ENCODE measurements at regions not wholly inside any gene's neighbourhood (a gene's known extent, or its start where the extent isn't known, plus 50 kb on each side); places are given as distances from the start of the nearest gene placed in this dataset.

DNA sequence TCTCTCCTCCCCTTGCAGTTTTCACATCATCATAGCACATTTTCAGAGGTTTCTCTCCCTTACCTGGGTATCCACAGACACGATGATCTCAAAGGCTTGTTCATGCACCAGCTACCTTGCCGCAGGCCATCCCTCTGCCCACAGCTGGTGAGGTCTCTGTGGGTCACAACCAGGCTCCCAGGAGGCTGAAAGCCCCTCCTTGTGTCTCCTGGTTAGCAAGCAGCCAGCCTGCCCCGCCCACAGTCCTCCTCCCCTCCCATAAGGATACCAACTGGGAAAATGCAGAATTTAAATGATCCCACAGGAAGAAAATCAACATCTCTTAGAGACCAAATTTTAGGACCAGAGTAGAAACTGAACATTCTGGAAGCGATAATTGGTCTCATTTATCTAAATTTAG lies 213.5 kb upstream of the PPP2R3A start:
- Histone ChIP-seq H2AFZ (ENCODE audit: insufficient read depth, low read depth, low read length, poor library complexity, severe bottlenecking) (no peak overlapping the region), H3K4me3 (replicated peaks in 1 of 3; ENCODE audit: low read depth in 2 of 3, low read length in 3 of 3) (no peak overlapping the region), H3K4me1 (ENCODE audit: control insufficient read depth in 1 of 2, insufficient read depth in 2 of 2, low read length in 2 of 2) (no peaks in the 10 kb centered on the region), H3K9me3 (replicated peaks in 1 of 2; ENCODE audit: control insufficient read depth in 1 of 2, insufficient read depth in 1 of 2, low read length in 2 of 2) (peaks cover 3 to 10% of the 10 kb centered on the region in 2 donors), H4K20me1 (ENCODE audit: insufficient read depth, low read length) (no peaks in the 10 kb centered on the region), H3K4me2 (replicated peaks; ENCODE audit: extremely low read depth, low read length, poor library complexity, severe bottlenecking) (no peak overlapping the region), H3K9ac (ENCODE audit: insufficient read depth, low read length, poor library complexity, severe bottlenecking) (no peak overlapping the region), H3K36me3 (replicated peaks in 1 of 2; ENCODE audit: control insufficient read depth in 1 of 2, insufficient read depth in 2 of 2, low read length in 2 of 2) (no peaks in the 10 kb centered on the region), H3K27me3 (ENCODE audit: control insufficient read depth in 2 of 2, insufficient read depth in 2 of 2, low read length in 2 of 2) (no peaks in the 10 kb centered on the region), H3K79me2 (ENCODE audit: insufficient read depth, low read length) (no peaks in the 10 kb centered on the region), H3K27ac (ENCODE audit: low read depth in 1 of 2, low read length in 2 of 2) (no peak overlapping the region)
- H3K36me3 Mint-ChIP-seq = no peaks in the 10 kb centered on the region
- intact Hi-C loops (cut with micrococcal nuclease) = no loop called here
- H3K4me3 Mint-ChIP-seq = peak overlapping the region in 1 of 2 donors; percentile 44
- no peak for DNase-seq
- H3K27ac Mint-ChIP-seq = no peak overlapping the region
- TF ChIP-seq, protein P1, sequence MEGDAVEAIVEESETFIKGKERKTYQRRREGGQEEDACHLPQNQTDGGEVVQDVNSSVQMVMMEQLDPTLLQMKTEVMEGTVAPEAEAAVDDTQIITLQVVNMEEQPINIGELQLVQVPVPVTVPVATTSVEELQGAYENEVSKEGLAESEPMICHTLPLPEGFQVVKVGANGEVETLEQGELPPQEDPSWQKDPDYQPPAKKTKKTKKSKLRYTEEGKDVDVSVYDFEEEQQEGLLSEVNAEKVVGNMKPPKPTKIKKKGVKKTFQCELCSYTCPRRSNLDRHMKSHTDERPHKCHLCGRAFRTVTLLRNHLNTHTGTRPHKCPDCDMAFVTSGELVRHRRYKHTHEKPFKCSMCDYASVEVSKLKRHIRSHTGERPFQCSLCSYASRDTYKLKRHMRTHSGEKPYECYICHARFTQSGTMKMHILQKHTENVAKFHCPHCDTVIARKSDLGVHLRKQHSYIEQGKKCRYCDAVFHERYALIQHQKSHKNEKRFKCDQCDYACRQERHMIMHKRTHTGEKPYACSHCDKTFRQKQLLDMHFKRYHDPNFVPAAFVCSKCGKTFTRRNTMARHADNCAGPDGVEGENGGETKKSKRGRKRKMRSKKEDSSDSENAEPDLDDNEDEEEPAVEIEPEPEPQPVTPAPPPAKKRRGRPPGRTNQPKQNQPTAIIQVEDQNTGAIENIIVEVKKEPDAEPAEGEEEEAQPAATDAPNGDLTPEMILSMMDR (IDR thresholded peaks at IDR 0.05) = no peak
- peaks cover 5 to 27% (median 10%) of the 10 kb centered on the region in 7 donors for H3K9me3 Mint-ChIP-seq
- no peaks in the 10 kb centered on the region for H3K4me1 Mint-ChIP-seq
- 78% methylated on average over 1 of the region's 4 CpGs for WGBS (ENCODE audit: insufficient coverage)
- no peaks in the 10 kb centered on the region for H3K27me3 Mint-ChIP-seq (ENCODE audit: low read depth in 3 of 3)

DNA sequence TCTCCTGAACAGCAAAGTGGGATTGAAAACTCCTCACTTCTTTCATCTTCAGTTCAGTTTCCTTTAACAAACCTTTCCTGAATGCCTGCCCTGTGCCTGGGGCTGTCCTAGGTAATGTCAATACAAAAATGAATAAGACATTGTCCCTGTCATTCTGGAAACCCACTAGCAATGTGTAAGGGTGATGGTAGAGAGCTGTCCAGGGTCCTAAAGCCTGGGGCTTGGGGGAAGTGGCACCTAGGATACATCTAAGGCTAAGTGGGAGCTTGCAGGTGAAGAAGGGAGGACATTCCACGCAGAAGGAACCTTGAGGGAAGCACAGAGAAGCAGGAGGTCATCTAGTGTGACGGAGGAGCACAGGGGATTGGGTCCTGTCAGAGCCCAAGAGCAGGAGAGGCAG lies 212.7 kb upstream of the PPP2R3A start:
- Mint-ChIP-seq H3K9me3 (peaks cover 3 to 31% (median 12%) of the 10 kb centered on the region in 7 donors), H3K4me3 (no peak overlapping the region), H3K27ac (no peak overlapping the region), H3K36me3 (no peaks in the 10 kb centered on the region), H3K27me3 (ENCODE audit: low read depth in 3 of 3) (no peaks in the 10 kb centered on the region), H3K4me1 (no peaks in the 10 kb centered on the region)
- H3K36me3 ChIP-seq (replicated peaks in 1 of 2; ENCODE audit: control insufficient read depth in 1 of 2, insufficient read depth in 2 of 2, low read length in 2 of 2) = no peaks in the 10 kb centered on the region
- H3K9ac ChIP-seq (ENCODE audit: insufficient read depth, low read length, poor library complexity, severe bottlenecking) = no peak overlapping the region
- no peaks in the 10 kb centered on the region for H3K27me3 ChIP-seq (ENCODE audit: control insufficient read depth in 2 of 2, insufficient read depth in 2 of 2, low read length in 2 of 2)
- no peaks in the 10 kb centered on the region for H4K20me1 ChIP-seq (ENCODE audit: insufficient read depth, low read length)
- no peaks in the 10 kb centered on the region for H3K4me1 ChIP-seq (ENCODE audit: control insufficient read depth in 1 of 2, insufficient read depth in 2 of 2, low read length in 2 of 2)
- intact Hi-C loops (cut with micrococcal nuclease) = no loop called here
- H3K9me3 ChIP-seq (replicated peaks in 1 of 2; ENCODE audit: control insufficient read depth in 1 of 2, insufficient read depth in 1 of 2, low read length in 2 of 2) = peaks cover 3 to 10% of the 10 kb centered on the region in 2 donors
- no peak overlapping the region for H3K4me2 ChIP-seq (replicated peaks; ENCODE audit: extremely low read depth, low read length, poor library complexity, severe bottlenecking)
- H3K4me3 ChIP-seq (replicated peaks in 1 of 3; ENCODE audit: low read depth in 2 of 3, low read length in 3 of 3) = no peak overlapping the region
- TF ChIP-seq, protein P1 (IDR thresholded peaks at IDR 0.05) = no peak
- 93% methylated on average over 2 of the region's 2 CpGs for WGBS (ENCODE audit: insufficient coverage)
- no peak overlapping the region for H2AFZ ChIP-seq (ENCODE audit: insufficient read depth, low read depth, low read length, poor library complexity, severe bottlenecking)
- no peak for DNase-seq
- no peaks in the 10 kb centered on the region for H3K79me2 ChIP-seq (ENCODE audit: insufficient read depth, low read length)
- no peak overlapping the region for H3K27ac ChIP-seq (ENCODE audit: low read depth in 1 of 2, low read length in 2 of 2)
